ENCODE measurements at regions not wholly inside any gene's neighbourhood (a gene's known extent, or its start where the extent isn't known, plus 50 kb on each side); places are given as distances from the start of the nearest gene placed in this dataset.

DNA sequence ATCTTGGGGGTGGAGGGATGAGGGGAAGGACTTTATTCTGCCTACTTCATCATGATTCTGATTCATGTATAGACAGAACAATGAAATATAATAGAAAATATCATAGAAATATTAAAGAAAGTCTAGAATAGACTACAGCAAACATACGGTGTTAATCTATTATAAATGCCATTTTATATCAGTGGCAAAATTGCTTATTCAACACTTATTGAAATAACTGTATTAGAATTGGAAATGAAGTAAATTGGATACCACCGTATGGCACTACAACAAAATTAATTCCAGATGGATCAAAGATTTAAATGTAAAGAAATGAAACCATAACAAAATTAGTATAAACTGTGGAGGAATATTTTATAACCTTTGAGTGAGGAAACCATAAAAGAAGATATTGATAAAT is 213.3 kb upstream of the CTAGE1 start:
- TF ChIP-seq CEBPB (IDR thresholded peaks at IDR 0.05) (no peak), CBX2 (IDR thresholded peaks at IDR 0.05; ENCODE audit: borderline replicate concordance, low read depth) (no peak), RFX5 (IDR thresholded peaks at IDR 0.05) (no peak), RCOR1 (IDR thresholded peaks at IDR 0.05; ENCODE audit: low read depth, low read length) (no peak)
- TF ChIP-seq, protein P1, sequence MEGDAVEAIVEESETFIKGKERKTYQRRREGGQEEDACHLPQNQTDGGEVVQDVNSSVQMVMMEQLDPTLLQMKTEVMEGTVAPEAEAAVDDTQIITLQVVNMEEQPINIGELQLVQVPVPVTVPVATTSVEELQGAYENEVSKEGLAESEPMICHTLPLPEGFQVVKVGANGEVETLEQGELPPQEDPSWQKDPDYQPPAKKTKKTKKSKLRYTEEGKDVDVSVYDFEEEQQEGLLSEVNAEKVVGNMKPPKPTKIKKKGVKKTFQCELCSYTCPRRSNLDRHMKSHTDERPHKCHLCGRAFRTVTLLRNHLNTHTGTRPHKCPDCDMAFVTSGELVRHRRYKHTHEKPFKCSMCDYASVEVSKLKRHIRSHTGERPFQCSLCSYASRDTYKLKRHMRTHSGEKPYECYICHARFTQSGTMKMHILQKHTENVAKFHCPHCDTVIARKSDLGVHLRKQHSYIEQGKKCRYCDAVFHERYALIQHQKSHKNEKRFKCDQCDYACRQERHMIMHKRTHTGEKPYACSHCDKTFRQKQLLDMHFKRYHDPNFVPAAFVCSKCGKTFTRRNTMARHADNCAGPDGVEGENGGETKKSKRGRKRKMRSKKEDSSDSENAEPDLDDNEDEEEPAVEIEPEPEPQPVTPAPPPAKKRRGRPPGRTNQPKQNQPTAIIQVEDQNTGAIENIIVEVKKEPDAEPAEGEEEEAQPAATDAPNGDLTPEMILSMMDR (IDR thresholded peaks at IDR 0.05) = no peak
